ENCODE measurements at regions not wholly inside any gene's neighbourhood (a gene's known extent, or its start where the extent isn't known, plus 50 kb on each side); places are given as distances from the start of the nearest gene placed in this dataset.
A peak's percentile ranks its signal among the peaks of the same experiment; 100 is the strongest.
"Not testable (repeated sequence)": the region's sequence is repeated elsewhere in the genome, so short reads cannot be mapped to it uniquely, and the experiment has no call there.

DNA sequence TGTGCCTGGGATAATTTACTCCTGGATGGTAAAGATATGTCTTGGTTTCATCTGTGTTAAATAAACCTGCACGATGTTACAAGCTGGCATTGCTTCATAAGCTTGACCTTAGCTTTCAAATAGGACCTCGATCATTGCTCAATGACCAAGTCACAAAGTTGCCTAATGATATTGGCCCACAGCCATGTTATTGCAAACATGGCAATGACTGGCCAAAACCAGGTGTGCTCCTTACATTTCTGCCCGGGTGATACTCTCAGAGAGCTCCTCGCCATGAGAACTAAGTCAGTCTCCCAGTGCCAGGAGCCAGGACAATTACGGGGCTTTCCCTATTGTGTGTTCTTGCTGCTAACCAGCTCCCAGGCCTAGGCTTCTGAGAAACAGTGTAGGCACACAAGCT is 72.5 kb upstream of the CYP1B1 start:
- peak; percentile 89 for DNase-seq (ENCODE audit: low spot score)
- ATAC-seq = peak; percentile 88

DNA sequence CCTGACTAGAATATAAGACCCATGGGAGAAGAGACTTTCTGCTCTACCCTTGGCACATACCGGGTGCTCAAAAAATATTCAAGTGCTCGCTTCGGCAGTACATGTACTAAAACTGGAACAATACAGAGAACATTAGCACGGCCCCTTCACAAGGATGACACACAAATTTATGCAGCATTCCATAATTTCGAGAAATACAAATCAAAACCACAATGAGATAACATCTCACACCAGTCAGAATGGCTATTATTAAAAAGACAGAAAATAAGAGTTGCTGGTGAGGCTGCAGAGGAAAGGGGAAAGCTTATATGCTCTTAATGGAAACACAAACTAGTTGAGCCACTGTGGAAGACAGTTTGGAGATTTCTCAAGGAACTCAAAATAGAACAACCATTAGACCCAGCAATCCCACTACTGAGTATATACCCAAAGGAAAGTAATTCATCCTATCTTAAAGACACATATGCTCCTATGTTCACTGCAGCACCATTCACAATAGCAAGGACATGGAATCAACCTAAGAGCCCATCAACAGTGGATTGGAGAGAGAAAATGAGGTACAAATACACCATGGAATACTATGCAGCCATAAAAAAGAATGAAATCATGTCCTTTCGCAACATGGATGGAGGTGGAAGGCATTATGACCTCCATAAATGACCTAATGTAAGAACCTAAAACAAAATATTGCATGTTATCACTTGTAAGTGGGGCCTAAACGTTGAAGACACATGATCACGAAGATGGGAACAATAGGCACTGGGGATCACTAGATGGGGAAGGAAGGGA is 71.6 kb upstream of the CYP1B1 start:
- no peak for ATAC-seq

DNA sequence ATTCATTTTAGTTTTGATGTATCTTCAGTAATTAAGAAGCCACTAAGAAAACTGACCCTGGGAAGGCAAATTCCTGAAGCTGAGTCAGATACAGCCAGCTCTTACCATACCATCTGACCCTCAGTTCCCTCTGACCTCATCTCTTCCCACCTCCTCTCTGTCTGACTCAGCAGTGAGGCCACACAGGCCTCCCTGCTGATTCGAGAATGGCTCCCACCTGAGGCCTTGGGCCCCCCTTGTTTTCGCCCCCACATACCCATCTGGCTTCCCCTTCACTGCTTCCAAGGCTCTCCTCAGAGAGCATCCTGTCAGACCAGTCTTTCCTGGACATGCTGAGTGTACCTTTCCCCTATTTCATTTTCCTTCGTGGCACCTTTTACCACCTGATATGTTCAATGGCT is 71.0 kb upstream of the CYP1B1 start:
- DNase-seq (ENCODE audit: low spot score) (no peak), ATAC-seq (no peak)

More for the DNA sequence above, 71.6 kb upstream of the CYP1B1 start:
- no peak for DNase-seq (ENCODE audit: low spot score)

DNA sequence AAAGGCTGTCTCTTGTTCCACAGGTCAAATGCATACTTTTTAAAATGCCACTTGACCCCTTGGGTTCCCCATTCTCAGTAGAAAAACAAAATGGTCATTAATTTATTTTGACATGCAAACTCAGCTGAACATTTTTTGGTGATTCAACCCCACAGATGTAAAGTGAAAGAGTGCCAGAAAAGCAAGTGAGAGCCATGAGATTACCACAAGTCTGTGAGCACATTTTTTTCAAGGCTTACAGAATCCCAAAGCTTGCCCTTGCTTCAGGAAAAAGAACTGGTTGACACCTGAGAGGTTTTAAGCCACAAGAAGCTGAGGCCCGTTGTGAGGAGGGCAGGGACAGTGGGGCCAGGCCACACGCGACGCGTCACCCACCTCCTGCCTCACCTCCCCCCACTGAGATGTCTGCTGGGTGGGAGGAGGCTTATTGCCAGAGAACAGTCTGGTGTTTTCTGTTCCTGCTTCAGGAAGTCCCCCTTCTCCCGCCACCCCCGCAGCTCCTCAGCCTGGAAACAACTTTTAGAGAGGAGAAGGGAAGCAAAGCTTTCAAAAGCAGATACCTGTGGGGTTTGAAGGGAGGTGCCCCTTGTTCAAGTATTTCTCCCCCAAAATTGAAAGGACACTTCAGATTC is 70.4 kb upstream of the CYP1B1 start:
- DNase-seq (ENCODE audit: low spot score) = no peak
- ATAC-seq = peak; percentile 14

DNA sequence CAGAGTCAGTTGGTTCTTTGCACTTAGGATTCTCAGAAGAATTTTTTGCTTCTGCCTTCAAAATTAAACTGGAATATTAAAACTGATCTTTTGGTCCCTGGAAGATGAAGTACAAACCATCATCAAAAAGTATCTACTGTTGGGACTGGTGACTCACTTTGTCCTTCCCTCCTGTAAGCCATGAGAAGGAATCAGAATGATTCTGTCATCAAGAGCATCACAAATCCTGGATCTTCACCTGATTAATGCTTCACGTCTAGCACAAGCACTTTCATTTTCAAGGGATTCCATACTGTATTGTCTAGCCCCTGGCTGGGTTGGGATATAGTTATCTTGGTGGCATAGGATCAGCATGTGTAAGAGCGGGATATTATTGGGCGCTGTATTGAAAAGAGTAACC is 69.3 kb upstream of the CYP1B1 start:
- ATAC-seq = no peak

DNA sequence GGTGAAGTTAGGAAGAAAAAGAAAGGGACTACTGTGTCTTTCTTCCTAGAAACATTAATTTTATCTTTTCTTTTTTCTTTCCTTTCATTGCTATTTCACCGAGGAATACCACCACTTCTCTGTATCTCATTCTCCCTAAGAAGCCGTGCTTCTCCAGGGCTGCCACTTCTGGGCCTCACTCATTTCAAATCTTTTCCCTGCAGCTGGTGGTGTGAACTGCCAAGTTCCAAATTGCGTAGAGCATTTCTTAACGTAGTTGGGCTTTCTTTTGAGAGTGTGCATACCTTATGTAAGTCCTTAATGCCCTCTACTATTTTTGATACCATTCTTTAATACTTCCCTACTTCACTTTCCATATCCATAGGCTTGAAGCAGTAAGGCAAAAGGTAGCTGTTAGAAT is 66.7 kb upstream of the CYP1B1 start:
- ATAC-seq = no peak
- DNase-seq (ENCODE audit: low spot score) = no peak

More for the DNA sequence above, 69.3 kb upstream of the CYP1B1 start:
- no peak for DNase-seq (ENCODE audit: low spot score)

DNA sequence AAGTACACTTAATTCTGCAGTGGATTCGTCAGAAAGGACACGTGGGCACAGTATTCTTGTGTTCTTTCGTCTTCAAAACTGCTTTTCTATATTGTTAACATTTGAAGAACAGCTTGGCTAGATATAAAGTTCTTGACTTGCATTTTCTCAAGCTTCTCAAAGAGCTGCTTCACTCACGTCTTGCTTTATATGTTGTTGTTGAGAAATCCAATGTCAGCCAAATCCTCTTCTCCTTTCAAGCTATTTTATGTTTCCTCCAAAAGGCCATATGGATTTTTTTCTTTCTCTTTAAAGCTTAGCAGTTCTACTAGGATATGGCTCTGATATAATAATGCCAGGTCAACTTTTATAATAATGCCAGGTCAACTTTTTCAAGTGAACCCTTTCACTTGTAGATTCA is 65.5 kb upstream of the CYP1B1 start:
- ATAC-seq (no peak), DNase-seq (ENCODE audit: low spot score) (no peak)

DNA sequence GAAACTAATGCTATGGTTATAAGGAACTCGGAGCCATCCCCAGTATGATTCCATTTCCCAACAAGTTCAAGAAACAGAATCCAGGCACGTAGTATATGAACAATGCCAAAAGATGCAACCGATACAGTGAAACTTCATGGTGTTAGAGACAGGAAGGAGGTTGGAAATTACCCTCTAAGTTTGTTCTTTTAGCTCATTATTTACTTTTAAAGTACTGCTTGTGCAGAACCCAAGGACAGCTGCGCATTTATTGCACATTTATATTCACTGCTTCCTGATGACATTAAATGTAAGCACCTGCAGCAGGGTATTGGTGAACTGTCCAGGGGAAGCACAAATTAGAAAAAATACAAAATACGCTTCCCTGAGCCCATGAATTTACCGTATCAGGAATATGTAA is 63.0 kb upstream of the CYP1B1 start:
- no peak for DNase-seq (ENCODE audit: low spot score)
- ATAC-seq = no peak

DNA sequence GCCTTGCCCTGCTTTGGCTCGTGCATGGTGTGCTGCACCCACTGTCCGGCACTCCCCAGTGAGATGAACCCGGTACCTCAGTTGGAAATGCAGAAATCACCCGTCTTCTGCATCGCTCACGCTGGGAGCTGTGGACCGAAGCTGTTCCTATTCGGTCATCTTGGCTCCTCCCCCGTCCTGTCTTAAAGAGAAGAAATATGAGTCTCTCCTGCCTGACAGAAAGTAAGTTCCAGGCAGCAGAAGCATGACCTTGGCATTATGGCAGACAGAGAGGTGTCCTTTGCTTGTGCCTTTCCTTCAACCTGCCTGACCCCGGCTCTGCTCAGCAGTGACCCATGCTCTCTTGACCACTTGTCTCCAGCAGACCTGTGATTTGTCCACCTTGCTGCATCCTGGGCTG is 62.5 kb upstream of the CYP1B1 start:
- no peak for ATAC-seq
- DNase-seq (ENCODE audit: low spot score) = no peak

DNA sequence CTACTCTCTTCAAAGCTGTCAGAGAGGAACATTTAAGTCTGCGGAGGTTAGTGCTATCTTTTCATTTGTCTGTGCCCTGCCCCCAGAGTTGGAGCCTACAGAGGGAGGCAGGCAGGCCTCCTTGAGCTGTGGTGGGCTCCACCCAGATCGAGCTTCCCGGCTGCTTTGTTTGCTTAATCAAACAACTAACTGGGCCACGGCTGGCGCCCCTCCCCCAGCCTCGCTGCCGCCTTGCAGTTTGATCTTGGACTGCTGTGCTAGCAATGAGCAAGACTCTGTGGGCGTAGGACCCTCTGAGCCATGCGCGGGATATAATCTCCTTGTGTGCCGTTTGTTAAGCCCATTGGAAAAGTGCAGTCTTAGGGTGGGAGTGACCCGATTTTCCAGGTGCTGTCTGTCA is 62.0 kb upstream of the CYP1B1 start:
- DNase-seq (ENCODE audit: low spot score); ATAC-seq: not testable (repeated sequence)

DNA sequence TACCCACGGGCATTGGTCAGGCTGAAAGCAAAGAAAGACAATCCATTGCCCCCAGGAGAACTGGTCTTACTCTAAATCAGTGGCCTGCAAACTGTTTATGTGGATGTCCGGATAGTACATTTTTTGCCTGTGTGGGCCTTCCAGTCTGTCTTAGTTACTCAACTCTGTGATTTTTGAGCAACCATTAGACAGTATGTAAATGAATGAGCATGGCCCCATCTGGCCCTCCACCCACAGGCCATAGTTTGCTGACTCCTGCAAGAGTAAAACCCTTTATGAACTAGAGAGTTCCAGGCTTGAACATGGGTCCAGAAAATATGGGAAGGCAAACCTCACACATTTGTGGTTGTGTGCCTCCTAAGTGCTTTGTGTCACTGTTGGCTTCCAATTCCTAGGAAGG is 55.7 kb upstream of the CYP1B1 start:
- ATAC-seq = no peak

DNA sequence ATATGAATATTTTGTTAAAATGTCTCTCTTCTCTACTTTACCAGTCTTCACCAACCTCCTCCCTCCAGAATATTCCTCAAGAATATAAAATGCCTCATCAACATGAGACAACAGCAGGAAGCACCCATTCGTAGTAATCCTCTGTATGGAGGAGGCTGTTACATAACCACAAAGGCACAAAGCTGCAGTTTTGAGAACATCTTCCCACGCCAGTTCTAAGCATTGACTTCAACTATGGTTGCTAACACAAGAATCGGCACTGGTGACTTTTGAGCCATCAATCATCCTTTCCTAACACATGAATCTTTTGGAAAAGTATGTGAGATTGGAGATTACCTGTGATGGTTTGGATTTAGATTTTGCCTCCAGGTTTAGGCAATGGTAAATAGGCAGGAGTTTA is 54.9 kb upstream of the CYP1B1 start:
- no peak for ATAC-seq
- DNase-seq (ENCODE audit: low spot score) = no peak

More for the DNA sequence above, 55.7 kb upstream of the CYP1B1 start:
- DNase-seq (ENCODE audit: low spot score) = no peak

DNA sequence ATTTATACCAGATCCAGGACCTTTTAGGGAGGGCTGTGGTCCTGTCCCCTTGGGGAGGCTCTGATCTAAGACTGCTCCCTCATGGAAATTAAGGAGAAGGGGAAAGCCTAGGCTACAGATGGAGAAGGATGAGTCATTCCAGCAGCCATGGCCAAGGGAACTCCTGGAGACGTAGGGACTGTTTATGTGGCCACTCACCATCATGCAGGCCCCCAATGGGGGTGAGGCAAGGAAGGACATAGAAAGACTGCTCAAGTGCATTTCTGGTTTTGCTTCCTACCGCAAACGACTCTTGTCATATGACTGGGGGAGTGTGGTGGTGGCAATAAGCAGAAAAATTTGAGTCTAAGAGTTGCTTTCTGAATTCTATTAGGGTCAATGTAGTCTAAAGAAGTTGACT is 54.0 kb upstream of the CYP1B1 start:
- DNase-seq (ENCODE audit: low spot score) (no peak), ATAC-seq (peak; percentile 31)

DNA sequence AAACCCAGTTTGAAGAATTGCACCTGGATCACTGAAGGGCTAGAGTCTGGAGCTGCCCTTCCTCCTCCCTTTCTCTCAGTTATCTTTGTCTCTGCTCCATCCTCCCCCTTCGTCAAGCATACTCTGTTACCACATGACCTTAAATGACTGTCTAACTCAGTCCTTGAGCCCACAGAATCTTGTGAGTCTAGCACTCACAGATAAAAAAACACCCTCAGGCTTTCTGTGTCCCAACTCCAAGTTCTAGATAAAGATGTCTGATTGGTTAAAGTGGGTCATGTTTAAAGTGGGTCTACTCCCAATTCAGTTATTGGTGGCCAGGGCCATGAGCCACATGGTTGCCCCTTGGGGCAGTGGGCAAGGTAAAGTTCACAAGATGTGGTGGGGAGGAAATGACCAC is 53.5 kb upstream of the CYP1B1 start:
- DNase-seq (ENCODE audit: low spot score) (no peak), ATAC-seq (peak; percentile 37)

DNA sequence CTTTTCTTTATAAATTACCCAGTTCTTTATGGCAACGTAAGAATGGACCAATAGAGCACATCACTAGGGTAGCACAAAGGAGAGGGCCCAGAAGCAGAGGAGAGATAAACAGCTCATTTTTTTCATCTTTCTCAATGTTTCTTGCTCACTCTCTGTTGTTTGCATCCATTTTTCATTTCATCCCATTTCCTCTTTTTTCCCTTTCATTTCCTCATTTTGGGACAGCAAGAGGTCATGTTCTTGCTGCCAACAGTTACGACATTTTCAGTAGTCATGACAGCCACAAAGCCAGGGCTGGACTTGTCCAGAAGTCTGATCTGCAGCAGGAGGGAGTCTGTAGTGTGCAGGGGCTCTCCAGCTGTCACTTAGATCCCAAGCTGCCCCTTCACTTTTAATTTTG is 52.7 kb upstream of the CYP1B1 start:
- ATAC-seq (peak; percentile 95), DNase-seq (ENCODE audit: low spot score) (peak; percentile 57)

DNA sequence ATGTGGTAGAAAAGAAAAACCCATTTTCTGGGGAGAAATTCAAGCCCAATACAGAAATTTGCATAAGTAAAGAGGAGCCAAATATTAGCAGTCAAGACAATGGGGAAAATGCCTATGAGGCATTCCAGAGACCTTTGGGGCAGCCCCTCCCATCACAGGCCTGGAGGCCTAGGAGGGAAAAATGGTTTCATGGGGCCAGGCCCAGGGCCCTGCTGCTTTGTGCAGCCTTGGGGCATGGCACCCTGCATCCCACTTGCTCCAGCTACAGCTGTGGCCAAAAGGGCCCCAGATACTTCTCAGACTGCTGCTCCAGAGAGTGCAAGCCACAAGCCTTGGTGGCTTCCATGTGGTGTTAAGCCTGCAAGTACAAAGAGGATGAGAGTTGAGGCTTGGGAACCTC is 51.3 kb upstream of the CYP1B1 start:
- ATAC-seq (no peak), DNase-seq (ENCODE audit: low spot score) (no peak)

DNA sequence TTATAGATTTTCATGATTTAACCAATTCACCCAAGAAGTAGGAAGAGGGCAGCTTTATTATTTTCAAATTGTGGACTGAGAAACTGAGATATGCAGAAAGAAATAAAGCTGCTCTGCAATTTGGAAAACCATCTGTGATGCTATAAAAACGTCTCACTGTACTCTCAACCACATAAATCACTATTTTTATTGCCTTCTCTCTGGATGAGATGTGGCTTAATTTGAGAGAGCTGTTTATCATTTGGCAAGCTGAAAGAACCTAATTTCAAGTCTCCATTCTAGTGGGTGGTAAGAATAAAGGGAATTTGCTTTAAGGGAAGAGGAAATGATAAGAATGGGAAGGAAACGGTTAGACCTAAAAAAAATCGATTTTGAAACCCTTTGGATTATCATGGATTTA is 49.9 kb upstream of the CYP1B1 start:
- no peak for ATAC-seq
- no peak for DNase-seq (ENCODE audit: low spot score)
